Tibial nerve (tissue), 3 donors: ENCODE measurements at regions not wholly inside any gene's neighbourhood (a gene's known extent, or its start where the extent isn't known, plus 50 kb on each side); places are given as distances from the start of the nearest gene placed in this dataset.

Source experiments
- POLR2A ChIP-seq, 2 donors: fragments of 450-650 bp; IDR thresholded peaks; one replicate each; pipeline ENCODE4 v1.6.1; 2017; ENCODE audit warnings: antibody characterized with exemption in 2 of 2, mild to moderate bottlenecking in 2 of 2, moderate library complexity in 2 of 2
- TF ChIP-seq, protein P1 (sequence below), 5 experiments: fragments of 200-600 bp in 3 of 5; fragments of 450-650 bp in 2 of 5; sonication (generic) in 3 of 5; IDR thresholded peaks; one replicate each; pipeline ENCODE4 v1.5.1; 2016 to 2019; ENCODE audit warnings: antibody characterized with exemption in 5 of 5, mild to moderate bottlenecking in 3 of 5, moderate library complexity in 2 of 5

DNA sequence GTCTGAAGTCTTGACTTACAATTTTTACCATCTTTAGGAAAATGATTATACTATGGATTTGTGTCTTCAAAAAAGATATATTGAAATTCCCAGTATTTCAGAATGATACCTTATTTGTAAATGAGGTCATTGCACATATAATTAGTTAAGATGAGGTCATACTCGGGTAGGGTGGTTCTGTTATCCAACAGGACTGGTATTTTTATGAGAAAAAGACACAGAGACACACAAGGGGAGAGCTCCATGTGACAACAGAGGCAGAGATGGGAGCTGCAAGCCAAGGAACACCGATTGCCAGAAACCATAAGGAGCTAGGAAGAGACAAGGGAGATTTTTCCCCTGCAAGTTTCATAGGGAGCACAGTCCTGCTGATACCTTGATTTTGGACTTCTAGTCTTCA lies 356.9 kb downstream of the ARL4A start:
- TF ChIP-seq, protein P1, sequence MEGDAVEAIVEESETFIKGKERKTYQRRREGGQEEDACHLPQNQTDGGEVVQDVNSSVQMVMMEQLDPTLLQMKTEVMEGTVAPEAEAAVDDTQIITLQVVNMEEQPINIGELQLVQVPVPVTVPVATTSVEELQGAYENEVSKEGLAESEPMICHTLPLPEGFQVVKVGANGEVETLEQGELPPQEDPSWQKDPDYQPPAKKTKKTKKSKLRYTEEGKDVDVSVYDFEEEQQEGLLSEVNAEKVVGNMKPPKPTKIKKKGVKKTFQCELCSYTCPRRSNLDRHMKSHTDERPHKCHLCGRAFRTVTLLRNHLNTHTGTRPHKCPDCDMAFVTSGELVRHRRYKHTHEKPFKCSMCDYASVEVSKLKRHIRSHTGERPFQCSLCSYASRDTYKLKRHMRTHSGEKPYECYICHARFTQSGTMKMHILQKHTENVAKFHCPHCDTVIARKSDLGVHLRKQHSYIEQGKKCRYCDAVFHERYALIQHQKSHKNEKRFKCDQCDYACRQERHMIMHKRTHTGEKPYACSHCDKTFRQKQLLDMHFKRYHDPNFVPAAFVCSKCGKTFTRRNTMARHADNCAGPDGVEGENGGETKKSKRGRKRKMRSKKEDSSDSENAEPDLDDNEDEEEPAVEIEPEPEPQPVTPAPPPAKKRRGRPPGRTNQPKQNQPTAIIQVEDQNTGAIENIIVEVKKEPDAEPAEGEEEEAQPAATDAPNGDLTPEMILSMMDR (IDR thresholded peaks at IDR 0.05): no peak
- no peak for TF ChIP-seq POLR2A (IDR thresholded peaks at IDR 0.05)
